Nephron progenitor cell (in vitro differentiated cells): ENCODE measurements at regions not wholly inside any gene's neighbourhood (a gene's known extent, or its start where the extent isn't known, plus 50 kb on each side); places are given as distances from the start of the nearest gene placed in this dataset.
"Not testable (repeated sequence)": the region's sequence is repeated elsewhere in the genome, so short reads cannot be mapped to it uniquely, and the experiment has no call there.

Source experiments
- DNase-seq: peaks from one replicate; pipeline ENCODE4 v3.0.0; 2021
- H3K27ac Mint-ChIP-seq: 2 replicates; pipeline ENCODE4 v1.8.0; 2021; ENCODE audit warnings: mild to moderate bottlenecking, moderate library complexity, mixed read lengths
- H3K27me3 Mint-ChIP-seq: 2 replicates; pipeline ENCODE4 v1.8.0; 2021; ENCODE audit warnings: mild to moderate bottlenecking, low read depth, mixed read lengths; ENCODE audit not compliant: poor library complexity
- H3K36me3 Mint-ChIP-seq: 2 replicates; pipeline ENCODE4 v1.8.0; 2021; ENCODE audit warnings: low read depth, mixed read lengths
- H3K4me1 Mint-ChIP-seq: 2 replicates; pipeline ENCODE4 v1.8.0; 2021; ENCODE audit warnings: mixed read lengths
- H3K4me3 Mint-ChIP-seq: 2 replicates; pipeline ENCODE4 v1.8.0; 2021; ENCODE audit warnings: mild to moderate bottlenecking, moderate library complexity, mixed read lengths
- H3K9me3 Mint-ChIP-seq: 2 replicates; pipeline ENCODE4 v1.8.0; 2021; ENCODE audit warnings: mild to moderate bottlenecking, moderate library complexity, mixed read lengths
- TF ChIP-seq, protein P1 (sequence below): fragments of 200-600 bp; sonication (generic); IDR thresholded peaks from 2 replicates; pipeline ENCODE4 v1.5.0; 2021; ENCODE audit warnings: antibody characterized with exemption

DNA sequence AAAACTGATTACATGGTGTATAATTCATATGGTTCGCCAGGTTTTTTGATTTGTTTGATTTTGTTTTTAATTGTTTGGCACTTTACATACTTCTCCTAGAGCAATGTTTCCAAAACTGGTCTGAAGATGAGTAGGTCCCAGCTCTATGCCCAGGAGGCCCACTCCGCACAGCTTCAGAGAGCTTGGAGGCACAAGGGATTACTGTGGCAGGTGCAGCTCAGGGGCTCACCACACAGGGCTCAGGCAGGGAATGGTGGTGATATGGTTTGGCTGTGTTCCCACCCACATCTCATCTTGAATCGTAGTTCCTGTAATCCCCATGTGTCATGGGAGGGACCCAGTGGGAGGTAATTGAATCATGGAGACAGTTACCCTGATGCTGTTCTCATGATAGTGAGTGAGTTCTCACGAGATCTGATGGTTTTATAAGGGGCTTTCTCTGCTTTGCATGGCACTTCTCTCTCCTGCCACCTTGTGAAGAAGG lies 296.6 kb downstream of the MED10 start:
- TF ChIP-seq, protein P1, sequence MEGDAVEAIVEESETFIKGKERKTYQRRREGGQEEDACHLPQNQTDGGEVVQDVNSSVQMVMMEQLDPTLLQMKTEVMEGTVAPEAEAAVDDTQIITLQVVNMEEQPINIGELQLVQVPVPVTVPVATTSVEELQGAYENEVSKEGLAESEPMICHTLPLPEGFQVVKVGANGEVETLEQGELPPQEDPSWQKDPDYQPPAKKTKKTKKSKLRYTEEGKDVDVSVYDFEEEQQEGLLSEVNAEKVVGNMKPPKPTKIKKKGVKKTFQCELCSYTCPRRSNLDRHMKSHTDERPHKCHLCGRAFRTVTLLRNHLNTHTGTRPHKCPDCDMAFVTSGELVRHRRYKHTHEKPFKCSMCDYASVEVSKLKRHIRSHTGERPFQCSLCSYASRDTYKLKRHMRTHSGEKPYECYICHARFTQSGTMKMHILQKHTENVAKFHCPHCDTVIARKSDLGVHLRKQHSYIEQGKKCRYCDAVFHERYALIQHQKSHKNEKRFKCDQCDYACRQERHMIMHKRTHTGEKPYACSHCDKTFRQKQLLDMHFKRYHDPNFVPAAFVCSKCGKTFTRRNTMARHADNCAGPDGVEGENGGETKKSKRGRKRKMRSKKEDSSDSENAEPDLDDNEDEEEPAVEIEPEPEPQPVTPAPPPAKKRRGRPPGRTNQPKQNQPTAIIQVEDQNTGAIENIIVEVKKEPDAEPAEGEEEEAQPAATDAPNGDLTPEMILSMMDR = no peak
- H3K4me1 Mint-ChIP-seq = peaks cover 14% of the 10 kb centered on the region
- no peaks in the 10 kb centered on the region for H3K36me3 Mint-ChIP-seq
- H3K9me3 Mint-ChIP-seq = no peaks in the 10 kb centered on the region
- no peak for DNase-seq
- H3K27ac Mint-ChIP-seq = no peak overlapping the region
- no peak overlapping the region for H3K4me3 Mint-ChIP-seq
- H3K27me3 Mint-ChIP-seq = peaks cover 7% of the 10 kb centered on the region

DNA sequence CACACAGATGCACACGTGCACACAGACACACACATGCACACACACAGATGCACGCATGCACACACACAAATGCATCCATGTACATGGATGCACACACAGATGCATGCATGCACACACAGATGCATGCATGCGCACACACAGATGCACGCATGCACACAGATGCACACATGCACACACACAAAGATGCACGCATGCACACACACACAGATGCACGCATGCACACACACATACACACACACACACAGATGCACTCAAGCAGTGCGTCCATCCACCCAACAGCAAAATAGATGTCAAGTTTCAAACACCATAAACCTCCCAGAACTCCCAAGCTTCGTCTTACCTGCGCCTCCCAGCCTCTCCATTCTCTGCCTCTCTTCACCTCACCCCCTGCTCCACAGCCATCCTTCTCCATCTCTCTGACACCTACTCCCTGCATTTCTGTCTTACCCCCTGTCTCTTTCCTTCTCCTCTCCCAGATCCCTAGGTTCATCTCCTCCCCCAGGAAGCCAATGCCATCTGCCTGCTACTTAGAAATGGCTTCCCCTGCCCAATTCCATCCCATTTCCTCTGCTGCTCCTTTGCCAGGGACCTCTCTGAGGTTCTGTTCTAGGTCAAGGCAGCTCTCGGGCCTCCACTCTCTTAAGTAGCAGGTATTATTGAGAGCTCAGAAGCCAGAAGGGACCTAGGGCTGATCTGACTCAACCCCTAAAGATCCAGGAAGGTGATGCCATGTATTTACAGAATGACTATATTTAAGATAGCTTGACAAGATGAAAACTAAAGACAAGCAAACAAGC lies 297.2 kb downstream of the MED10 start:
- Mint-ChIP-seq H3K4me1 (peaks cover 14% of the 10 kb centered on the region), H3K27ac (no peak overlapping the region), H3K36me3 (no peaks in the 10 kb centered on the region), H3K27me3 (peaks cover 7% of the 10 kb centered on the region), H3K9me3 (no peaks in the 10 kb centered on the region), H3K4me3 (no peak overlapping the region)
- no peak for DNase-seq
- TF ChIP-seq, protein P1 = no peak

DNA sequence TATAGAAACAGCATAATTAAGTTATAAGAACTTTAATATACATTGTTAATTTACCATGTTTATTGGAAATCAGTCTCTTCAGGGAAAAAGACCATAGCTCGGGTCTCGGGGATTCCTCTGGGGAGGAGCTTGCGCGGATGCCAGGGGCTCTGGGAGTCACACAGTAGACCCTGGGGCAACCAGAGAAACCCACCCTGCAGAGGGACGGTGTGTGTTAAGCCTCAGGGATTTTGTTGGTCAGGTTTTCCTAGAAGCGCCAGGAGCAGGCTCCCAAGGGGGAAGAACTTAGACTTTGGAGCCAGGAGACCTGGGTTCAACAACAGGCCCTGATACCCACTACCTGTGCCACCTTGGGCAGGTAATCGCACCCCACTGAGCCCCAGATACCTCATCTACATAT lies 297.9 kb downstream of the MED10 start:
- peaks cover 14% of the 10 kb centered on the region for H3K4me1 Mint-ChIP-seq
- H3K27ac Mint-ChIP-seq = no peak overlapping the region
- peaks cover 7% of the 10 kb centered on the region for H3K27me3 Mint-ChIP-seq
- DNase-seq = no peak
- H3K36me3 Mint-ChIP-seq = no peaks in the 10 kb centered on the region
- H3K4me3 Mint-ChIP-seq = no peak overlapping the region
- no peaks in the 10 kb centered on the region for H3K9me3 Mint-ChIP-seq
- TF ChIP-seq, protein P1 = no peak

DNA sequence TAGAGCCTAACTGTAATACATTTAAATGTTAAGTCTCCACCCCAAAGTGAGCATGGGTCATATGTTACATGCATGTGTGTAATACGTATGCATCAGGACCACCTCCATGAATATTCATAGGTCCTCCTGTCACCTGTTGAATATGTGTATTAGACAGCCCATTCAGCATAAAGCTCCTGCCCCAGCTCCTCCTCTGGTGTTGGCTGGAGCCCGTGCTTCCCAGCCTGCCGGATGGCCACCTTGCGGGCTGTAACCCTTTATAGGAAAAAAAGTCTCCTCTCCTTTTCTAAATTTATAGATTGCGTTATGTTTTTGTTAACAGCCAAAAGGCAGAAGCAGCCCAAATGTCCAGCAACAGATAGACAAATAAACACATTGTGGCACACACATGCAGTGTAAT lies 299.5 kb downstream of the MED10 start:
- H3K27me3 Mint-ChIP-seq = peaks cover 7% of the 10 kb centered on the region
- H3K36me3 Mint-ChIP-seq = no peaks in the 10 kb centered on the region
- TF ChIP-seq, protein P1 = no peak
- H3K27ac Mint-ChIP-seq = no peak overlapping the region
- H3K9me3 Mint-ChIP-seq = no peaks in the 10 kb centered on the region
- no peak for DNase-seq
- H3K4me1 Mint-ChIP-seq = peaks cover 9% of the 10 kb centered on the region
- no peak overlapping the region for H3K4me3 Mint-ChIP-seq

DNA sequence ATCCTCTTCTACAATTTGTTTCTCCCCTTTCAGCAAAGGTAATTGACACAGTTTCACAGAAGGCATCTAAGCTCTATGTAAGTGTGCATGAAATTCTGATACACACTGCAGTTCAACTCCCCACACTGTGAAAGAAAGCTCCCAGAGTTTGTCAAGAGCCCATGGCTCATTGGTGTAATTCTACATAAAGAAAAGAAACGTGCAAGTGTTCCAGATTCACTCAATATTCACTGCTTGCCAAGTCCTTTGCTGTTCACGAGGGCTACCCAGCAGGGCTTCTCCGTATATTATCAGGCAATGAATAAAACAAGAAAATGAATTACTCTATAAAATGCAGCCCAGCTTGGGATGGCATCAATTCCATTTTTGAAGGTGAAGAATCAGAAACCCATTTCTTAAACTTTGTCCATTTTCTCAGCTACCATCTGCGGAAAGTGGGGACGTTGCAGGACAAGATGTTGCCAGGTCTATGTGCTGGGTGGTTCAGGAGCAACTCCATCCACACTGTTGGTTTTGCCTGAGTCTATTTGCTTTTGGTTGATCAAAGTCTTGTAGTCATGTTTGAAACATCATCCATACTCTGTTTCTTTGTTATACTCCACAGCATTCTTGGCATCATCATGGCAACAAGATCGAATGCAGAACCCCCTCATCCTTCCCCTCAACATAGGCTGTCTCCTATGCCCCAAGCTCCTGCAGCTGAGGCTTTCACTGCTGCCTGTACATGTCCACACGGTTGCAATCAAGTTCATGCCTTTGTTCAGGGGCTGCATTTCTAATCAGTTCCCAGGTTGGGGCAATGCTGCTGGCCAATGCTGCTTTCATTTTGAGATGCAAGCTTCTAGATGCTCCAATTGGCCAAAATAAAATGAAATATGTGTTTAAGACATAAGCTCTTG lies 301.8 kb downstream of the MED10 start:
- Mint-ChIP-seq H3K27me3 (peaks cover 7% of the 10 kb centered on the region), H3K9me3 (no peaks in the 10 kb centered on the region), H3K27ac (no peak overlapping the region), H3K4me3 (no peak overlapping the region), H3K36me3 (no peaks in the 10 kb centered on the region), H3K4me1 (no peaks in the 10 kb centered on the region)
- no peak for DNase-seq
- TF ChIP-seq, protein P1 = no peak

DNA sequence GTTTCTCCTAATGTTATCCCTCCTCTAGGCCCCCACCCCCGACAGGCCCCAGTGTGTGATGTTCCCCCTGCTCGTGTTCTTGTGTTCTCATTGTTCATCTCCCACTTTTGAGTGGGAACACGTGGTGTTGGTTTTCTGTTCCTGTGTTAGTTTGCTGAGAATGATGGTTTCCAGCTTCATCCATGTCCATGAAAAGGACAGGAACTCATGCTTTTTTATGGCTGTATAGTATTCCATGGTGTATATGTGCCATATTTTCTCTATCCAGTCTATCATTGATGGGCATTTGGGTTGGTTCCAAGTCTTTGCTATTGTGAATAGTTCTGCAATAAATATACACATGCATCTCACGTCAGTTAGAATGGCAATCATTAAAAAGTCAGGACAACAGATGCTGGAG lies 305.9 kb downstream of the MED10 start:
- DNase-seq, H3K36me3 Mint-ChIP-seq, H3K4me1 Mint-ChIP-seq, H3K4me3 Mint-ChIP-seq, H3K27me3 Mint-ChIP-seq, H3K27ac Mint-ChIP-seq, H3K9me3 Mint-ChIP-seq: not testable (repeated sequence)
